HCEC 1CT (cell line): ENCODE measurements at regions not wholly inside any gene's neighbourhood (a gene's known extent, or its start where the extent isn't known, plus 50 kb on each side); places are given as distances from the start of the nearest gene placed in this dataset.
"Not testable (repeated sequence)": the region's sequence is repeated elsewhere in the genome, so short reads cannot be mapped to it uniquely, and the experiment has no call there.

Source experiments
- DNase-seq: peaks from one replicate; pipeline ENCODE4 v3.0.0-alpha.2; 2017

GRCh38 chr12:86724716-86725115 is 468.5 kb upstream of the MGAT4C start:
- peak; percentile 86 for DNase-seq

GRCh38 chr12:86723326-86723725 is 467.1 kb upstream of the MGAT4C start:
- peak; percentile 26 for DNase-seq

GRCh38 chr12:86721713-86722397 is 465.7 kb upstream of the MGAT4C start:
- DNase-seq, result no peak

- DNase-seq, result peak; percentile 33
Observed at GRCh38 chr12:86719381-86719780, 463.2 kb upstream of the MGAT4C start.

GRCh38 chr12:86713121-86713520 is 456.9 kb upstream of the MGAT4C start:
- DNase-seq, result no peak

GRCh38 chr12:86712425-86712843 is 456.2 kb upstream of the MGAT4C start:
- DNase-seq, result peak; percentile 97

- no peak for DNase-seq
Observed at GRCh38 chr12:86711731-86712130, 455.5 kb upstream of the MGAT4C start.

GRCh38 chr12:86710109-86710508 is 453.9 kb upstream of the MGAT4C start:
- DNase-seq, result peak; percentile 45

GRCh38 chr12:86709017-86709416 is 452.8 kb upstream of the MGAT4C start:
- DNase-seq, result not testable (repeated sequence)

- peak; percentile 56 for DNase-seq
Observed at GRCh38 chr12:86698641-86698980, 442.4 kb upstream of the MGAT4C start.

- DNase-seq, result no peak
Observed at GRCh38 chr12:86697916-86698640, 441.9 kb upstream of the MGAT4C start.

GRCh38 chr12:86683568-86684304 is 427.5 kb upstream of the MGAT4C start:
- peak; percentile 39 for DNase-seq

- no peak for DNase-seq
Observed at GRCh38 chr12:86681060-86681459, 424.9 kb upstream of the MGAT4C start.

- no peak for DNase-seq
Observed at GRCh38 chr12:86675197-86675596, 419.0 kb upstream of the MGAT4C start.

GRCh38 chr12:86670986-86671385 is 414.8 kb upstream of the MGAT4C start:
- no peak for DNase-seq

GRCh38 chr12:86669010-86669409 is 412.8 kb upstream of the MGAT4C start:
- DNase-seq, result no peak

GRCh38 chr12:86666316-86666715 is 410.1 kb upstream of the MGAT4C start:
- no peak for DNase-seq

- no peak for DNase-seq
Observed at GRCh38 chr12:86663716-86664115, 407.5 kb upstream of the MGAT4C start.

GRCh38 chr12:86663173-86663572 is 407.0 kb upstream of the MGAT4C start:
- no peak for DNase-seq

- DNase-seq, result no peak
Observed at GRCh38 chr12:86662464-86662863, 406.3 kb upstream of the MGAT4C start.

- peak; percentile 76 for DNase-seq
Observed at GRCh38 chr12:86660488-86661147, 404.4 kb upstream of the MGAT4C start.

GRCh38 chr12:86659985-86660384 is 403.8 kb upstream of the MGAT4C start:
- DNase-seq, result no peak

- no peak for DNase-seq
Observed at GRCh38 chr12:86658303-86658702, 402.1 kb upstream of the MGAT4C start.
